ENCODE measurements at regions not wholly inside any gene's neighbourhood (a gene's known extent, or its start where the extent isn't known, plus 50 kb on each side); places are given as distances from the start of the nearest gene placed in this dataset.
"Not testable (repeated sequence)": the region's sequence is repeated elsewhere in the genome, so short reads cannot be mapped to it uniquely, and the experiment has no call there.

DNA sequence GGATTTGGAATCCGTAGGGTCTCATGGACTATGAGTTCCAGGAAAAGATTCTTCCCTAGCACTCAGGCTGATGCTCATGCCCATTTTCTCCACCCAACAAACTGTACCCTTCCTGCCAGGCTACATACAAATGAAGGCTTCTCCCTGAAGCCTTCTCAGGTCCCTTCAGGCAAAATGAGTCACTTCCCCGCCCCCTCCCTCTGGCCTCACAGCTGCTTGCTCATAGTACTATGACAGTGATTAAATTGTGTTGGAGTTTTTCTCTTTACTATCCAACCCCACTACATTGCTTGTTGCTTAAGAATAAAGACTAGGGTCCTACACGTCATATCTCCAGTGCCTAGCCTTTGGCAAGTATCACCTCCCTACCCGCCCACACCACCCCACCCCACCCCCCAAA is 207.6 kb upstream of the NFIA start:
- Histone ChIP-seq H3K9ac (ENCODE audit: control insufficient read depth, extremely low read depth, insufficient read depth, low read length) (no peak overlapping the region), H3K4me1 (ENCODE audit: control insufficient read depth, extremely low read depth, insufficient read depth, low read length) (peaks cover 4% of the 10 kb centered on the region), H3K4me2 (ENCODE audit: control insufficient read depth, extremely low read depth, insufficient read depth, low read depth, low read length) (no peak overlapping the region), H3K27me3 (ENCODE audit: control insufficient read depth, extremely low read depth, insufficient read depth, low read length) (no peaks in the 10 kb centered on the region), H3K9me3 (ENCODE audit: control insufficient read depth, low read depth, low read length) (no peaks in the 10 kb centered on the region), H3K27ac (ENCODE audit: control insufficient read depth, insufficient read depth, low read length) (no peak overlapping the region), H2AFZ (ENCODE audit: control insufficient read depth, low read length) (no peak overlapping the region), H3K36me3 (ENCODE audit: control insufficient read depth in 2 of 2, extremely low read depth in 1 of 2, insufficient read depth in 2 of 2, low read length in 2 of 2) (no peaks in the 10 kb centered on the region), H3K79me2 (ENCODE audit: control insufficient read depth, insufficient read depth, low read length) (no peaks in the 10 kb centered on the region), H3K9me1 (ENCODE audit: control insufficient read depth, extremely low read depth, insufficient read depth, low read length) (no peaks in the 10 kb centered on the region), H4K20me1 (ENCODE audit: control insufficient read depth, extremely low read depth, insufficient read depth, low read length) (no peaks in the 10 kb centered on the region), H3K4me3 (ENCODE audit: control insufficient read depth in 2 of 3, extremely low read depth in 1 of 3, insufficient read depth in 2 of 3, low read depth in 1 of 3, low read length in 3 of 3) (no peak overlapping the region)
- peak; percentile 65 for FAIRE-seq
- dilution Hi-C loops (cut with MboI; ENCODE audit: extremely low pct_ligation_motif_present, low sequenced_read_pairs), result no loop called here
- peak; percentile 19 for DNase-seq (ENCODE audit: low read depth, low spot score)
- TF ChIP-seq, protein P1, sequence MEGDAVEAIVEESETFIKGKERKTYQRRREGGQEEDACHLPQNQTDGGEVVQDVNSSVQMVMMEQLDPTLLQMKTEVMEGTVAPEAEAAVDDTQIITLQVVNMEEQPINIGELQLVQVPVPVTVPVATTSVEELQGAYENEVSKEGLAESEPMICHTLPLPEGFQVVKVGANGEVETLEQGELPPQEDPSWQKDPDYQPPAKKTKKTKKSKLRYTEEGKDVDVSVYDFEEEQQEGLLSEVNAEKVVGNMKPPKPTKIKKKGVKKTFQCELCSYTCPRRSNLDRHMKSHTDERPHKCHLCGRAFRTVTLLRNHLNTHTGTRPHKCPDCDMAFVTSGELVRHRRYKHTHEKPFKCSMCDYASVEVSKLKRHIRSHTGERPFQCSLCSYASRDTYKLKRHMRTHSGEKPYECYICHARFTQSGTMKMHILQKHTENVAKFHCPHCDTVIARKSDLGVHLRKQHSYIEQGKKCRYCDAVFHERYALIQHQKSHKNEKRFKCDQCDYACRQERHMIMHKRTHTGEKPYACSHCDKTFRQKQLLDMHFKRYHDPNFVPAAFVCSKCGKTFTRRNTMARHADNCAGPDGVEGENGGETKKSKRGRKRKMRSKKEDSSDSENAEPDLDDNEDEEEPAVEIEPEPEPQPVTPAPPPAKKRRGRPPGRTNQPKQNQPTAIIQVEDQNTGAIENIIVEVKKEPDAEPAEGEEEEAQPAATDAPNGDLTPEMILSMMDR (optimal IDR thresholded peaks at IDR 0.05 in 1 of 3, IDR thresholded peaks at IDR 0.05 in 1 of 3, conservative IDR thresholded peaks at IDR 0.05 in 1 of 3; ENCODE audit: extremely low read depth in 1 of 3, insufficient read depth in 2 of 3, low read length in 3 of 3), result no peak
- no peak for TF ChIP-seq EZH2 (IDR thresholded peaks at IDR 0.05; ENCODE audit: low read length)

DNA sequence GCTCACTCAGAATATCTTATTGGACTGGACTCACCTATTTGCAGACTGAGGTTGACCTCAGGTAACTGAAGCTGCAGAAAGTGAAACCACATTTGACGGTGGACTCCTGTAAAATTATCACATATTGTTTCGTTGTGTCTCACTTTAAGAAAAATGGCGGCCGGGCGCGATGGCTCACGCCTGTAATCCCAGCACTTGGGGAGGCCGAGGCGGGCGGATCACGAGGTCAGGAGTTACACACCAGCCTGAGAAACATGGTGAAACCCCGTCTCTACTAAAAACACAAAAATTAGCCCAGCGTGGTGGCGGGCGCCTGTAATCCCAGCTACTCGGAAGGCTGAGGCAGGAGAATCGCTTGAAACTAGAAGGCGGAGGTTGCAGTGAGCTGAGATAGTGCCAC is 209.0 kb upstream of the NFIA start:
- H3K27me3 ChIP-seq (ENCODE audit: control insufficient read depth, extremely low read depth, insufficient read depth, low read length); H3K9me3 ChIP-seq (ENCODE audit: control insufficient read depth, low read depth, low read length); H2AFZ ChIP-seq (ENCODE audit: control insufficient read depth, low read length); dilution Hi-C loops (cut with MboI; ENCODE audit: extremely low pct_ligation_motif_present, low sequenced_read_pairs); H3K4me2 ChIP-seq (ENCODE audit: control insufficient read depth, extremely low read depth, insufficient read depth, low read depth, low read length); H3K27ac ChIP-seq (ENCODE audit: control insufficient read depth, insufficient read depth, low read length); H3K9me1 ChIP-seq (ENCODE audit: control insufficient read depth, extremely low read depth, insufficient read depth, low read length); DNase-seq (ENCODE audit: low read depth, low spot score); H3K4me1 ChIP-seq (ENCODE audit: control insufficient read depth, extremely low read depth, insufficient read depth, low read length); H4K20me1 ChIP-seq (ENCODE audit: control insufficient read depth, extremely low read depth, insufficient read depth, low read length); H3K79me2 ChIP-seq (ENCODE audit: control insufficient read depth, insufficient read depth, low read length); H3K36me3 ChIP-seq (ENCODE audit: control insufficient read depth in 2 of 2, extremely low read depth in 1 of 2, insufficient read depth in 2 of 2, low read length in 2 of 2); FAIRE-seq; H3K9ac ChIP-seq (ENCODE audit: control insufficient read depth, extremely low read depth, insufficient read depth, low read length); H3K4me3 ChIP-seq (ENCODE audit: control insufficient read depth in 2 of 3, extremely low read depth in 1 of 3, insufficient read depth in 2 of 3, low read depth in 1 of 3, low read length in 3 of 3): not testable (repeated sequence)

- H3K27ac ChIP-seq (ENCODE audit: control insufficient read depth, insufficient read depth, low read length), result no peak overlapping the region
- dilution Hi-C loops (cut with MboI; ENCODE audit: extremely low pct_ligation_motif_present, low sequenced_read_pairs), result no loop called here
- H2AFZ ChIP-seq (ENCODE audit: control insufficient read depth, low read length), result no peak overlapping the region
- no peaks in the 10 kb centered on the region for H4K20me1 ChIP-seq (ENCODE audit: control insufficient read depth, extremely low read depth, insufficient read depth, low read length)
- H3K27me3 ChIP-seq (ENCODE audit: control insufficient read depth, extremely low read depth, insufficient read depth, low read length), result peaks cover 10% of the 10 kb centered on the region
- no peaks in the 10 kb centered on the region for H3K9me1 ChIP-seq (ENCODE audit: control insufficient read depth, extremely low read depth, insufficient read depth, low read length)
- H3K4me3 ChIP-seq (ENCODE audit: control insufficient read depth in 2 of 3, extremely low read depth in 1 of 3, insufficient read depth in 2 of 3, low read depth in 1 of 3, low read length in 3 of 3), result no peak overlapping the region
- no peaks in the 10 kb centered on the region for H3K36me3 ChIP-seq (ENCODE audit: control insufficient read depth in 2 of 2, extremely low read depth in 1 of 2, insufficient read depth in 2 of 2, low read length in 2 of 2)
- no peak for FAIRE-seq
- no peaks in the 10 kb centered on the region for H3K9me3 ChIP-seq (ENCODE audit: control insufficient read depth, low read depth, low read length)
- TF ChIP-seq, protein P1 (optimal IDR thresholded peaks at IDR 0.05 in 1 of 3, IDR thresholded peaks at IDR 0.05 in 1 of 3, conservative IDR thresholded peaks at IDR 0.05 in 1 of 3; ENCODE audit: extremely low read depth in 1 of 3, insufficient read depth in 2 of 3, low read length in 3 of 3), result no peak
- no peak for TF ChIP-seq EZH2 (IDR thresholded peaks at IDR 0.05; ENCODE audit: low read length)
- no peak overlapping the region for H3K9ac ChIP-seq (ENCODE audit: control insufficient read depth, extremely low read depth, insufficient read depth, low read length)
- H3K4me2 ChIP-seq (ENCODE audit: control insufficient read depth, extremely low read depth, insufficient read depth, low read depth, low read length), result no peak overlapping the region
- no peak for DNase-seq (ENCODE audit: low read depth, low spot score)
- H3K79me2 ChIP-seq (ENCODE audit: control insufficient read depth, insufficient read depth, low read length), result no peaks in the 10 kb centered on the region
- peaks cover 4% of the 10 kb centered on the region for H3K4me1 ChIP-seq (ENCODE audit: control insufficient read depth, extremely low read depth, insufficient read depth, low read length)
These were observed 209.8 kb upstream of the NFIA start for GRCh38 chr1:60872426-60873054.

Data from keratinocyte (primary cell).